ENCODE measurements at regions not wholly inside any gene's neighbourhood (a gene's known extent, or its start where the extent isn't known, plus 50 kb on each side); places are given as distances from the start of the nearest gene placed in this dataset.
"Not testable (repeated sequence)": the region's sequence is repeated elsewhere in the genome, so short reads cannot be mapped to it uniquely, and the experiment has no call there.

DNA sequence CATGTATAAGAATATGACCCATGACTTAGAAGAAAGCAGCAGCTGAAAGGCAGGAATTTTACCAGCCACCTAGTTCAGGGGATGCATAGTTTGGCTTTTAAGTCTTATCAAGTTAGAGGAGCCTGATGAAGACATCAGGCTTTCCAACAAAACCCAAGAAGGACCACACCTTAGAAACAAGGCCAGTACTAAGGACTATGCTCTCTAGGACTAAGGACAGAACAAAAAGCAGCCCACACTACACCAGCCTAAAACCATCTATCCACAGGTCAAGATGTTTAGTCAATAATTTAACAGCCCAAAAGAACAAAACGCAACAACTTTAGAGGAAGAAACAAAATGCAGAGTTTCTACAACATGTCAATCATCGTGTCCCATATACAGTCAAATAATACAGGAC is 408.9 kb upstream of the RGMB start:
- H3K27ac ChIP-seq, result no peak overlapping the region
- no peaks in the 10 kb centered on the region for H3K36me3 ChIP-seq
- H3K4me3 ChIP-seq, result no peak overlapping the region
- no peaks in the 10 kb centered on the region for H3K4me1 ChIP-seq
- intact Hi-C loops (cut with DNase I; ENCODE audit: low total_unique reads), result no loop called here
- no peaks in the 10 kb centered on the region for H3K27me3 ChIP-seq
- DNase-seq, result no peak
- no peaks in the 10 kb centered on the region for H3K9me3 ChIP-seq
- TF ChIP-seq POLR2A (IDR thresholded peaks at IDR 0.05), result no peak
- TF ChIP-seq, protein P1, sequence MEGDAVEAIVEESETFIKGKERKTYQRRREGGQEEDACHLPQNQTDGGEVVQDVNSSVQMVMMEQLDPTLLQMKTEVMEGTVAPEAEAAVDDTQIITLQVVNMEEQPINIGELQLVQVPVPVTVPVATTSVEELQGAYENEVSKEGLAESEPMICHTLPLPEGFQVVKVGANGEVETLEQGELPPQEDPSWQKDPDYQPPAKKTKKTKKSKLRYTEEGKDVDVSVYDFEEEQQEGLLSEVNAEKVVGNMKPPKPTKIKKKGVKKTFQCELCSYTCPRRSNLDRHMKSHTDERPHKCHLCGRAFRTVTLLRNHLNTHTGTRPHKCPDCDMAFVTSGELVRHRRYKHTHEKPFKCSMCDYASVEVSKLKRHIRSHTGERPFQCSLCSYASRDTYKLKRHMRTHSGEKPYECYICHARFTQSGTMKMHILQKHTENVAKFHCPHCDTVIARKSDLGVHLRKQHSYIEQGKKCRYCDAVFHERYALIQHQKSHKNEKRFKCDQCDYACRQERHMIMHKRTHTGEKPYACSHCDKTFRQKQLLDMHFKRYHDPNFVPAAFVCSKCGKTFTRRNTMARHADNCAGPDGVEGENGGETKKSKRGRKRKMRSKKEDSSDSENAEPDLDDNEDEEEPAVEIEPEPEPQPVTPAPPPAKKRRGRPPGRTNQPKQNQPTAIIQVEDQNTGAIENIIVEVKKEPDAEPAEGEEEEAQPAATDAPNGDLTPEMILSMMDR (IDR thresholded peaks at IDR 0.05), result no peak

DNA sequence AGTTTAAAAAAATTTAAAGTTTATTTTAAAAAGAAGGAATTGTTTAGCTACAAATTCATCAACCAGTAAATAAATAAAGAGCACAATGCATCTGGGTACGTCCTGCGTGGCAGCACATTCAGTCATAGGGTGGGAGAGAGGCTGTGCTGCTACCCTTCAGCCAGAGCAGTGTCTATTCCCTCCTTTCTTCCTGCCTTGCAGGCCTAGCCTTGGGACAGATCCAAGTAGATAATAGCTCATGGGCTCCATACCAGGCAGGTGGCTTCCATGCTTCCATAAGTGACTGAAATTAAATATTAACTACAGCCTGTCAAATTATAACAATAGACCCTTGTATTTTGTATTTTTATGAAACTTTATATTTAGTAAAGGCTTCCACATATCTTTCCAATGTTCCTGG is 408.3 kb upstream of the RGMB start:
- Histone ChIP-seq H3K27me3 (no peaks in the 10 kb centered on the region), H3K27ac (no peak overlapping the region), H3K4me3 (no peak overlapping the region), H3K9me3 (no peaks in the 10 kb centered on the region), H3K4me1 (no peaks in the 10 kb centered on the region), H3K36me3 (no peaks in the 10 kb centered on the region)
- TF ChIP-seq, protein P1 (IDR thresholded peaks at IDR 0.05), result no peak
- TF ChIP-seq POLR2A (IDR thresholded peaks at IDR 0.05), result no peak
- DNase-seq, result no peak
- intact Hi-C loops (cut with DNase I; ENCODE audit: low total_unique reads), result no loop called here

DNA sequence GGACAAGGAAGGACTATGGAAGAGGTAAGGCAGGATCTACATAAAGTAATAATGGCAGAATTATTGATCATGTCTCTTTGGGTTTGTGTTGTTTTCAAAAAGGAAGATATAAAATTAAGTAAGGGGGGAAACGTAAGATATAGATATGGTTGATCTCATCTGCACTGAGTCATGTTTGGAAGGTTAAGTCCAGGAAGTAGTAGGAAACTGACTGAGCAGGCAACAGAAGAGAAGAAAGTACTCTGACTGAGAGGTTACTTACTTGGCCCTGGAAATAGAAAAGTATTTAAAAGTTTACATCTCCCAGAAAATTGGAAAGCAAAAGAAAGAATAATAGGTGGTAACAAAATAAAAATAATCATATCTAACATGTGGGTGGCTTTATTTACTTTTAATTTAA is 405.3 kb upstream of the RGMB start:
- Histone ChIP-seq H3K36me3 (no peaks in the 10 kb centered on the region), H3K4me3 (no peak overlapping the region), H3K4me1 (no peaks in the 10 kb centered on the region), H3K27ac (no peak overlapping the region), H3K9me3 (no peaks in the 10 kb centered on the region), H3K27me3 (no peaks in the 10 kb centered on the region)
- TF ChIP-seq, protein P1 (IDR thresholded peaks at IDR 0.05), result no peak
- TF ChIP-seq POLR2A (IDR thresholded peaks at IDR 0.05), result no peak
- DNase-seq, result no peak
- intact Hi-C loops (cut with DNase I; ENCODE audit: low total_unique reads), result no loop called here

DNA sequence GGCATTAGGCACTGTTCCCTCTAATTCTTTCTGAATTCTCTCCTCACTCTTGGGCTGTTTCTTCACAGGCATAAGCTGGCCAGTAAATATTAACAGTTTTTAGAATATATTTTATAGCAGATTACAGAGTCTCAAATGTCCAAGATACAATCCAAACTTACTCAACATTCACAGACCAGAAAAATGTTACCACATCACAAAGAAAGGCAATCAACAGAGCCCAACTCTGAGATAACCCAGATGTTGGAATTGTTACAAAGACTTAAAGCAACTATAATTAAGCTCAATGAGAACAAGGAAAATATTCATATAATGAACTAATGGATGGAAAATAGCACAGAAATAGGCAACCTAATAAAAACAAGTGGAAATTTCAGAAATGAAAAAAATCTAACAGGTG is 401.1 kb upstream of the RGMB start:
- no peak overlapping the region for H3K4me3 ChIP-seq
- TF ChIP-seq, protein P1 (IDR thresholded peaks at IDR 0.05), result no peak
- no peak for TF ChIP-seq POLR2A (IDR thresholded peaks at IDR 0.05)
- no peak for DNase-seq
- no peaks in the 10 kb centered on the region for H3K36me3 ChIP-seq
- no peaks in the 10 kb centered on the region for H3K9me3 ChIP-seq
- intact Hi-C loops (cut with DNase I; ENCODE audit: low total_unique reads), result no loop called here
- no peak overlapping the region for H3K27ac ChIP-seq
- no peaks in the 10 kb centered on the region for H3K27me3 ChIP-seq
- H3K4me1 ChIP-seq, result no peaks in the 10 kb centered on the region

DNA sequence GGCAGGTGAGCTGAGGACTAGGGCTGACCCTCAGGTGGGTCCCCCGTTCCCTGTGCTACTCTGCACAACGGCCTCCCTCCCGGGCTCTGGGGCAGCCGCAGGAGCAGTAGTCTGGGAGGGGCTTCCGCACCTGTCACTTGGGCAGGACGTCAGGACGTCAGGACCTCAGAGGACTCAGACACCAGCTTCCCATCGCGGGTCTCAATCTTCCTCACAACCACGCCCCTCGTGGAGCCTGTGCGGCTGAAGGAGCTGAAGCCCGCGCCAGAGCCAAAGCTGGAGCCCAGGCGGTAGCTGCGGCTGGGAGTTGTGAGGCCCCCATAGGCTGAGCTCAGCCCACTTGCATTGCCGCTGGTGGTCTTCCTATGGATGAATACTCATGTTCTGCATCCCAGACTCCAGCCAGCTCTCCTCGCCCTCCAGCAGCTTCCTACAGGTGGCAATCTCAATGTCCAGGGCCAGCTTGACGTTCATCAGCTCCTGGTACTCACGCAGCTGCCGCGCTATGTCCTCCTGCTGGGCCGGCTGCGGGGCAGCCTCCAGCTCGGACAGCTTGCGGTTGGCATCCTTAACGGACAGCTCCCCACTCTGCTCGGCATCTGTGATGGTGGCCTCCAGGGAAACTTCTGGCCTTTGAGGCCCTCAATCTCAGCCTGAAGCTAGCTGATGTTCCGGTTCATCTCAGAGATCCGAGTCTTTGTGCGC is 381.4 kb upstream of the RGMB start:
- Histone ChIP-seq H3K4me1 (no peaks in the 10 kb centered on the region), H3K36me3 (no peaks in the 10 kb centered on the region), H3K9me3 (no peaks in the 10 kb centered on the region), H3K4me3 (no peak overlapping the region), H3K27ac (no peak overlapping the region), H3K27me3 (no peaks in the 10 kb centered on the region)
- no peak for DNase-seq
- no peak for TF ChIP-seq POLR2A (IDR thresholded peaks at IDR 0.05)
- TF ChIP-seq, protein P1 (IDR thresholded peaks at IDR 0.05), result no peak
- intact Hi-C loops (cut with DNase I; ENCODE audit: low total_unique reads), result no loop called here

DNA sequence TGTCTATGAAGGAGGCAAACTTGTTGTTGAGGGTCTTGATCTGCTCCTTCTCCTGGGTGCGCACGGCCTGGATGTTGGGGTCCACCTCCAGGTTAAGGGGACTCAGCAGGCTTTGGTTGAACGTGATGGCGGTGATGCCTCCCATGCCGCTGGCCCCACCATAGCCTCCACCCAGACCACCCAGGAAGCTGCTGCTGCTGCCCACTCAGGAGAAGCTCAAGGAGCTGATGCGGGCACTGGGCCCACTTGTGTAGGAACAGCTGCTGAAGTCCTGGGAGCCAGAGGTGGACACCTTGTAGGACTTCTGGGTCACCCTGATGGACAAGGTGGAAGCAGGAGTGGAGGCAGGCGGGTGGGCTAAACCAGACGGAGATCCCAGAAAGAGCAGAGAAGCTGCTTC is 380.3 kb upstream of the RGMB start:
- intact Hi-C loops (cut with DNase I; ENCODE audit: low total_unique reads); H3K4me1 ChIP-seq; H3K36me3 ChIP-seq; H3K27me3 ChIP-seq; DNase-seq; H3K9me3 ChIP-seq; H3K27ac ChIP-seq; H3K4me3 ChIP-seq: not testable (repeated sequence)

All from uterus (tissue), 3 donors.